ENCODE measurements at regions not wholly inside any gene's neighbourhood (a gene's known extent, or its start where the extent isn't known, plus 50 kb on each side); places are given as distances from the start of the nearest gene placed in this dataset.

GRCh38 chr22:48351376-48352085 is 1476.1 kb downstream of the BRD1 start:
- DNase-seq = no peak

- DNase-seq = no peak
Observed at GRCh38 chr22:48350456-48350855, 1477.2 kb downstream of the BRD1 start.

GRCh38 chr22:48348855-48349254 is 1478.8 kb downstream of the BRD1 start:
- no peak for DNase-seq

GRCh38 chr22:48347311-48347710 is 1480.4 kb downstream of the BRD1 start:
- DNase-seq = no peak

GRCh38 chr22:48346911-48347310 is 1480.8 kb downstream of the BRD1 start:
- no peak for DNase-seq

- DNase-seq = no peak
Observed at GRCh38 chr22:48346311-48346710, 1481.4 kb downstream of the BRD1 start.

- DNase-seq = no peak
Observed at GRCh38 chr22:48345631-48346030, 1482.0 kb downstream of the BRD1 start.

GRCh38 chr22:48343461-48343860 is 1484.2 kb downstream of the BRD1 start:
- DNase-seq = no peak

- DNase-seq = no peak
Observed at GRCh38 chr22:48342732-48343131, 1484.9 kb downstream of the BRD1 start.

- no peak for DNase-seq
Observed at GRCh38 chr22:48342016-48342415, 1485.7 kb downstream of the BRD1 start.

GRCh38 chr22:48340727-48341709 is 1486.7 kb downstream of the BRD1 start:
- DNase-seq = no peak

GRCh38 chr22:48340191-48340590 is 1487.5 kb downstream of the BRD1 start:
- no peak for DNase-seq

GRCh38 chr22:48338793-48339705 is 1488.6 kb downstream of the BRD1 start:
- no peak for DNase-seq

GRCh38 chr22:48337957-48338792 is 1489.5 kb downstream of the BRD1 start:
- DNase-seq = no peak

GRCh38 chr22:48336339-48337060 is 1491.2 kb downstream of the BRD1 start:
- no peak for DNase-seq

GRCh38 chr22:48335442-48336139 is 1492.1 kb downstream of the BRD1 start:
- no peak for DNase-seq

- no peak for DNase-seq
Observed at GRCh38 chr22:48334971-48335370, 1492.7 kb downstream of the BRD1 start.

- DNase-seq = no peak
Observed at GRCh38 chr22:48333816-48334735, 1493.6 kb downstream of the BRD1 start.

- DNase-seq = no peak
Observed at GRCh38 chr22:48333323-48333763, 1494.3 kb downstream of the BRD1 start.

All from CD4-positive, alpha-beta T cell treated with Interleukin-17A for 4 hours (primary cell).